GDM1 (cell line): ENCODE measurements at regions not wholly inside any gene's neighbourhood (a gene's known extent, or its start where the extent isn't known, plus 50 kb on each side); places are given as distances from the start of the nearest gene placed in this dataset.

Experiments used
- DNase-seq: peaks from one replicate; lab custom pipeline; 2025; lab: John Stamatoyannopoulos, UW

DNA sequence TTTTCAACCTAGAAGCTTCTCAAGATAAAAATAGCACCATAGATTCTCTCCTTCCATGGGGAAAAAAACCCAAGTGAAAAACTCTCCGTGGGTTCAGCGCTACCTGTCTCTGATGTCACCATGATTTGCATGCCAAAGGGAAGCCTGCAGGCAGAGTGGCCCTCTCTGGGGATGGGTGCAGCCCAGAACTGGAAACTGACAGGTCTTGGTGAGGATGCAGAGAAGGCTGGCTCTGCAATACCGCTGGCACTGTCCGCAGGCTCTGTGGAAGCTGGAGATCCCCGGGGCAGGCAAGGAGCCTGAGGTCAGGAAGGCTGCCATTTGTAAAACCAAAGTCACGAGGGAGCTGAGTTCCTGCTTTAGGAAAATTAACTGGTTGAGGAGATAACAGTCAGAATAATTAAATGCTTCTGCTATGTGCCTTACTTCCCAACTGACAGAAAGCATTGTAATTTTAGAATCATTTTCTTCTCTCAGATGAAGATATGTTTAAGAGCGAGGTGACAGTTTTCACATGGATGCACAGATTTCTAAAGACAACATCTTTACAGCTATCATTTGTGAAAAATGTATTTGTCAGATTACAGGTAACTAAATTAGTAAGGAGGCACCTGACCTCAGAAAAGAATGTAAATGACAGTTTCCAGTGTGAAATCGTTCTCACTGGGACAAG lies 731.5 kb upstream of the FZD8 start:
- no peak for DNase-seq

DNA sequence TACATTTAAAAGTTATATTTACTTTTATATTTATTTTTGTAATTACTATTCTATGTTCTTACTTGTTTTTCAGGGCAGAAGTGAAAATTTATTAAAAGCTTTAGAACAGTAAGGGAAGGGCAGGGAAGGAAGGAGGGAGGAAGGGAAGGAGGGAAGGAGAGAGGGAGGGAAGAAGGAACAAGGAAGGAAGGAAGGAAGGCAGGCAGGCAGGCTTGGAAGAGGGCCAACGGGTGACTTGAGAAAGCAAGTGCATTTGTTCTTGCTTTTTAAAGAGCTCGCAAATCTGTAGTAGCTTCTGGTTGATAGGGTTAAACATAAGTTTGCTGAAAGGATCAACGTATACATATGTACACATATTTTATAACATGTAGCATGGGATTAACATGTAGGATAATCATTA lies 725.3 kb upstream of the FZD8 start:
- DNase-seq: no peak

DNA sequence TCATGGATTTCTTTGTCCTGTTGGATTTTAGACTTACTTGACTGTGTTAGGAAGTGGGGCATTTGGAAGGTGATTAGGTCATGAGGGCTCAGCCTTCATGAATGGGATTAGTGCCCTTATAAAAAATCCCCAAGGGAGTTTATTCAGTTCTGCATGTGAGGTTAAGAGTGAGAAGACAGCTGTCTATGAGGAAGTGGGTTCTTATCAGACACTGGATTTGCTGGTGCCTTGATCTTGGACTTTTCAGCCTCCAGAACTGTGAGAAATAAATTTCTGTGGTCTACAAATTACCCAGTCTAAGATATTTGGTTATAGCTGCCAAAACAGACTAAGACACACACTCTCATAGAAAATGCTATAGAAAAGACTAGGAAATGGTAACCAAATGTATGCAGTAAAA lies 724.7 kb upstream of the FZD8 start:
- no peak for DNase-seq

DNA sequence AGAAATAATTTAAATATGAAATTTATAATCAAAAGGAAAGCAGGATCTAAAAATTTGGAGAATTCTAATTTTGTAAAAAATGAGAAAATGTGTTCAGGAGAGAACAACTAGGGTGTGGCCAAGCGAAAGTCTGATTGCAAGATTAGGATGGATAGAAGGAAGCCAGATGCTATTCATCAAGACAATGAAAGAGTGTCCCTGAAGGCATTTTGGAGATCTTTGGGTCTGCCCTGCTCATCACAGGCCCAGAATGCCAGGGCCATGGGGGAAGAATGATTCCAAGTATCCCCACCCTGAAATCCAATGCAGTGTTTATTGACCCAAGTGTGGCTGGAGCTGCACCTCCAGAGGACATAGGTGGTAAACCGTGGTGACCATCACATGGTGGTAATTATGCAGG lies 724.0 kb upstream of the FZD8 start:
- DNase-seq: no peak

DNA sequence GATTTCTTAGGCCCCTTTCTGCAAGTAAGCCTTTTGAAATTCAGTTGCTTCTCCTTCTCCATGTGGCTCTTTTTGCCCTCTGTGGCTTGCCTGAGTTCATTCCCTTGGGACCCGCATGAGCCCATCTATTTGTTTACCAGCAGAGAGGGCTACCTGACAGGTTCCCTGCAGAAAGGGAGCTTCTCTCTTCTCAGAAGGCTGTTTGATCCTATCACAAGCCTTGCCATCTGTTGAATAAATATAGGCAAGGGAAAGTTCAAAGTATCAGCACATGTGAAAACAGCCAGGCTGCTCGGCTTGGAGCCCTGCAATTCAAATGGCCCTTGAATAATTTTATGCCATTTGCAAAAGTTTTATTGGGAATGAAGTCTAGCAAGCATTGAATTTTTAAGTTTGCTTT lies 720.2 kb upstream of the FZD8 start:
- no peak for DNase-seq

DNA sequence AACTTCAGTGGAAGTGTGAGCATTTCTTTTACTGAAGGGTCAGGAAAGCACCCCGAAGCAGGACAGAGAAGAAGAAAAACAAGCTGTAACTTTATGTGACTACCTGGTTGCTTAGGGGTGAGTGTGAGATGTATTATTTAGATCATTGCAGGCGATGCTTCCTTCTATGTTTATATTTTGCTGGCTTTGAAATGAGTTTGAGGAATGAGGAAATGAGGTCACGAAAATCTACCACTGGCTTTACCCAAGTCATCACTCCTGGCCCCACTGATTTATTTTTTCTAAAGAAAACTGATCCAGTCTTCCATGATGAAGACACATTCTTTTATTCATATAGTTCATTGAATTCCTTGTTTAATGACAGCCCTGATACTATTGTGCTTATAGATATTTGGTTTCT lies 716.6 kb upstream of the FZD8 start:
- no peak for DNase-seq

DNA sequence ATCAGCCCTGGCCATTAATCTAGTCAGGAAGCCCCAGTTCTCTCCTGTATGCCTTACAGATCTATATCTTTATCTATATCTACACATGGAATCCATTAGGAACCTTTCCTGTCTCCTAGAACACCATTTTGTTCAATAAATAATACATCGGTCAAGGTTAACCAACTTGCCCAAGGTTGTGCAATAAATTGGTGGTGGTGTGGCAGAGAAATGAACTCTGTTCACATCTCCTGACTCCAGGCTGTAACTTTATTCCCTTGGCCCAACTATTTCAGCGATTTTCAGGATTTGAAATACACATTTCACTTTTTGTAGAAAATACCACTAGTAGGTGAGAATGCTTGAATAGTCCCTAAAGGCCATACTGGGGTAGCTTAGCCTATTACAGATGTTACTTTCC lies 712.5 kb upstream of the FZD8 start:
- no peak for DNase-seq

DNA sequence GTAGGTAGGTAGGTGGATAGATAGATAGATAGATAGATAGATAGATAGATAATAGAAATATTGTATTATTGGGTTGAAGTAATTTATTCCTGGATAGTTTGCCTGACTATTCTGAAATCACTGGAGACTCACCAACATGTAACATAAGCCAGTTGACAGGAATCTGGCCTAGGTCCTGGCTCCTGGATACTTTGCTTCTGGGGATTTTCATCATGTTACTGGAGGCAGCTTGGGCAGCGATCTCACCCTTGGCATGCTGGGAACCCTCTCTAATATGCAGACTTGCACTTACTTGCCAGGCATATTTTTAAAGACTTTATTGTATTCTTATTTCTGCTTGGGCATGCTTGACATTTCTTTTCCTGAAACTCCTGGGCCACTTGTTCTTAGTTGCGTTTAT lies 709.1 kb upstream of the FZD8 start:
- no peak for DNase-seq

DNA sequence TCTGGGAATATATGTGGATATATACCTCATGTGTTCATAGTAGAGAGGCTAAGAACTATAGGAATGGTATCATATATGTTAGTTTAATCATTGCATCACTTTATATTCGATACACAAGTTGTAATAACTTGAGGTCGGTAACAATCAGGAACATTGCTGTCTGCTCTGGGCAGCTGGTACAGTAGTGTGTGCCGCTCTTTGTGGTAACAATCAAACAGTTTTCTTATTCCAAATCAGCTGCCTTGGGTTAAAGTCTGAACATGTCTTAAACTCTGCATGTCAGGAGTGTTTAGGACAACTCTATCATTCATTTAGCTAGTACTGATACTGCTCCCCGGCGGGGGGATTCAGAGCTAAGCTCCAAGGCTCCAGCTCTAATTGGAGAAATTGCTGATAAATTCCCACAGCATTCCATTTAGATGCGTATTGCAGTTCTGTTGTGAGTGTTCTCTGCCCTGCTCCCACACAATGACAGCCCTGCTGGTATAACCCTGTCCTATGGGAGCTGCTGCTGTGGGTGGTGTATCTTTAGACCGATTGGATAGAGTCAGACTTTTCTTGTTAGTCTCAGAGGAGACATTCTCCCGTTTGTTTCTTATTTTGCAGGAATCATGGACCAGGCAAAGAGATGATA lies 707.5 kb upstream of the FZD8 start:
- DNase-seq: no peak

DNA sequence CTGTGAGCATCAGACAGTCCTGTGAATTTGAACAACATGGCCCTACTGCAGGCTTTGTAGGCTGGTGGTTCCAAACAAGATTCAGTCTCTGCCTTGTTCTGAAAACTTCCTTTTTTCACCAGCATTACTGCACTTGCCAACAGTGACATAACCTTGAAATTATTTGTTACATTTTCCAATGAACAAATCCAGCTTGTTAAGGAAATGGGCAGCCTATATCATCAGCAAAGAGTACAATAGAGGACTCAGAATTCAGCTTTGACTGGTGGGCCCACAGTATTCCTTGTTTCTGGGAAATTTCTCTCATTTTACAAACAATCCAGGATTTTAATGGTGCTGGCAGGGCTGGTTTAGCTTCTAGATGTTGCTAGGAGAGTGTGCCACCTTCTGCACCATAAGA lies 703.7 kb upstream of the FZD8 start:
- no peak for DNase-seq

DNA sequence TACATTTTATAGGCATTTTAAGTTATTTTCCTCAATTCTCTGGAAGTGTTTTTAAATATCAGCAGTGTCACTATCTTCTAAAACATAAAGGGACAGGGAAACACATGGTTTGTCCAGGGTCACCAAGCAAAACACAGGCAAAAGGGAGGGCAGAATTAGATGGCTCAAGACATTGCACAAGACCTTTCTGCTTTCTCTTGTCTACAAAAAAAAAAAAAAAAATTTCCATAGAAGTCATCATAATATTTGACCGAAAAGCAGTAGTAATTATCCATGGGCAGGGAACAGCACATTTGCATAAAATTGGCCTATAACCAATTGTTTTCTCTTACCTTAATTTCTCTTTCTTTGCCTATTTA lies 703.1 kb upstream of the FZD8 start:
- DNase-seq: no peak

DNA sequence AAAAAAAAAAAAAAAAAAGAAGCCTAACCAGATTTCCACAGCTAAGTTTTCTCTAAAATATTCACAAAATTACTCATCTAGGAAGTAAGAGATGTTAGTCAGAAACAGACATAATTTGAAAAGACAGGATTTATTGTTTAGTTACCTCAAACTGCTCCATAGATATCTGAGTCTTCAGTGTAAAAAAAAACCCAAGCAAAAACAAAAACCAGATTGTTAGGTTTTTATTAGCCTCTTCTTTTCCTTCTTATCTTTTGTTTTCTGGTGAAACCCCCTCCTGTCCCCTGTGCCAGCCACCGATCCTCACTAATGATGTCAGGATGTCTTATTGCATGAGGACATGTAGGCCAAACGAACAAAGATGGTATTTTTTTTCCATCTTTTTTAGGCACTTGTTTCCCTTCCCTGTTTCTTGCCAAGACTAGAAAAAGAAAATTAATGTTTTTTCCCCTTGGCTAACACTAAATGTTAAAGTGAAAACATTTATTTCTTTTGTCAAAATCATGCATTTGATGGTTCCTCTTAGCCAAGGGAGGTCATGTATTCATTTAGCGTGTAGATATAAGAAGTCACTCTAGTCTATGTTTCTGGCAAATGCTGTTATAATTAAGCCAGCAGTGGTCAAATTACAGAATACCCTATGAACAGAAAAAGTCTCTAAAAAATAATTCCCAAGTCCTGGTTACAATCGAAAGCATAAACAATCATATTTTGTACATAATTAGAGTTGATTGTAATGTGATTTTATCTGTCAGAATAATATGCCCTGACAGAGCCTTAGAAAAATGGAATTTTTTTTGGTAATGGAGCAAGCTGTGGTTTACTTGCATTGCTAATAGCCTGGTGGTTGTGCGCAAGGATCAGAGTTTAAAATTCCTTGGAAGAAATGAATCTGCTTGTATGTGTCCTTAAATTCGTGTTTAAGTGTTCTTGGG lies 702.4 kb upstream of the FZD8 start:
- no peak for DNase-seq

DNA sequence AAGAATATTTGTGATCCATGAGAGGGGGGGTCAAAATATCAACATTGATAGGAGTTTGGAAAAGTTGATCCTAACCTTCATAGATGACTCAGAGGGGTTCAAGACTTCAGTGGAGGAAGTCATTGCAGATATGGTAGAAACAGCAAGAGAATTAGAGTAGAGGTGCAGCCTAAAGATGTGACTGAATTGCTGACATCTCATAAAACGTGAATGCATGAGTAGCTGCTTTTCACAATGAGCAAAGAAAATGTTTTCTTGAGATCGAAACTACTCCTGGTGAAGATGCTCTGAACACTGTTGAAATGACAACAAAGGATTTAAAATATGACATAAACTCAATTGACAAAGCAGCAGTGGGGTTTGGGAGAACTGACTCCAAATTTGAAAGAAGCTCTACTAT lies 700.7 kb upstream of the FZD8 start:
- DNase-seq: no peak

DNA sequence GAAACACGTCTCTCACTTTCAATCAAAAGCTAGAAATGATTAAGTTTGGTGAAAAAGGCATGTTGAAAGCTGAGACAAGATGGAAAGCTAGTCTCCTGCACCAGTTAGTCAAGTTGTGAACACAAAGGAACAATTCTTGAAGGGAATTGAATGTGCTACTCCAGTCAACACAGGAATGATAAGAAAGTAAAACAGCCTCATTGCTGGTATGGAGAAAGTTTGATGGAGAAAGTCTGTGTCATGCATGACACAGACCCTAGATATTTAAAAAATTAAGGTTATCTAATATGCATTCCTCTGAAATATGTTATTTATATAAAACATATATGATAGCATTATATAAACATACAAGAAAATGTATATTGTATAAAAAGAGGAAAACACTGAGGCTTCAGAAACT lies 699.4 kb upstream of the FZD8 start:
- no peak for DNase-seq

DNA sequence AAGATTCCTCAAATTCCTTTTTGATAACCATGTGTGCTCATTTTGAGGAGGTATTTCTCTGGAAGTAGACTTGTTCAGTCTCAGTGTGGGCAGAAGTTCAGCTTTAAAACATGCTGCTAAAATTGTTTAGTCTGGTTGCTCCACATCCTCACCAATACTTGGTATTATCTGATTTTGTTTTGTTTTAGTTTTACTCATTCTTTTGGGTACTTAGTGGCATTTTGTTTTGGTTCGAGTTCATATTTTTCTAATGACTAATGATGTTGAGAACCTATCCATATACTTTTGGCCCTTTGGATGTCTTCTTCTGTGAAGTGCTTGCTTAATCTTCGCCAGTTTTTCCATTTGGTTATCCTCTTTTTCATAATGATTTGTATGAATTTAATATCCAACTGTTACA lies 694.2 kb upstream of the FZD8 start:
- DNase-seq: no peak

DNA sequence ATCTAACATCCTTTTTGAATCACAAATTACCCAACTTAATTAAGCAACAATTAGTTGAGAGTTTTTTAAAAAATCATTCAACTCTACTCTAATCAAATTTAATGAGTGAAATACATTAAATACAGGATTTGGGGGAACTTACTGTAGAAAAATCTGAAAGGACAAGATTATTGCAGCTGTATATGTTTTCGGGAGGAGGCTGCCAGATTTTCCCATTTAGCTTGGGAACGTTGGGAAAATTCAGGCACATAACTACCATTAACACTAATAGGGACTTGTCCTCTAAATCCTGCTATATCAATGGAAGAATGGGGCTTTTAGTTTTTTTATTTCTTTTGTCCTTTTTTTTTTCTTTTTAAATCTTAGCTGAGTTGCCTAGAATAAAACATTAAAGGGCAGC lies 691.4 kb upstream of the FZD8 start:
- no peak for DNase-seq

DNA sequence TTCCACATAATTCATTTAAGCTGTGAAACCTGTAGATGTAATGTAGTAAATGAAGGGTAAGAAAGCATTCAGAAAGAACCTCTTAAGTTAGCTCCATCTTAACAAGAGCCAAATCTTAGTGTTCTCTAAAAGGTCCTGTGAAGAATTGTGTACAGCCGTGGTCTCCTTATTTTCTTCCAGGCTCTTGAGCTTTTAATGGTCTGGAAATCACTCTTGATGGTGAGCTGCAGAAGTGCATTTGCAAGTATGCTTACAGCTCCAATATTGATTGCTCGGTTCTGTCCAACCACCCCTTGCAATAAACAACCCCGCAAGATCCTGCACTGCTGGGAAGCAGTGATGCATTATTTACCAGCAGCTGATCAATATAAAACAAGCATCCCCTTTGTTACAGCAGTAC lies 690.8 kb upstream of the FZD8 start:
- no peak for DNase-seq

DNA sequence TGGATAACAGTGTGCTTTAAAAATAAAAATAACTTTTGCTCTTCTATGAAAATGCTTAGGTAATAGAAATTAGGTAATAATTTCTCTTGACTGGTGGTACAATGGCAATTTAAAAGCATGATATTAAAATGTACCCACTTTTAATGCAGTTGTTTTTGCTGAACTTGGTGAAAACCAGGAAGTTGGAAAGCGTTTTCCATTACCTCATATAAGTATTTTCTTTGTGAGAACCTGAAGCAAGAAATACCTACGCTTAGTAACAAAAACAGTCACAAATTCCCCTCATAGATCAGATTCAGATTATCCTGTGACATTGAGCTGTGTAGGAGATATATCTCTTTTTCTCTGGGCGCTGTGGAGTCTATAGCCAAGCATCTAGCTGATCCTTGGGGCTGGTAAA lies 689.0 kb upstream of the FZD8 start:
- DNase-seq: no peak

DNA sequence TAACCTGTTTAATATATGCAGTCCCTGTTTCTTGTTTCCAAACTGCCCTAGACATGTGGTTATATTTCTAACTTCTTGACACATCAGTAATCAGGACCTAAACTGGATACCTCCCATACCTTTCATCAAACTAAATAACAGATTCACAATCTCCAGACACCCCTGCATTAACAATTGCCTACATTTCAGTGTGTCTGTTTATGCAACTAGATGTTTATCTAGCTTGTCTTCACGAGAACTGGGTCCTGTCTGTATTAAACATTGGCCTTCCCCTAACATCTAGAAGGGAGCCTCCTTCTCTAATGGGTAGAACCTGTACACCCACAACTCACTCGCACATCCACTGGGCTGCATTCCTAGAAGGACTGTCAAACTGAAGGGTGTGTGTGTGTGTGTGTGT lies 683.7 kb upstream of the FZD8 start:
- no peak for DNase-seq

DNA sequence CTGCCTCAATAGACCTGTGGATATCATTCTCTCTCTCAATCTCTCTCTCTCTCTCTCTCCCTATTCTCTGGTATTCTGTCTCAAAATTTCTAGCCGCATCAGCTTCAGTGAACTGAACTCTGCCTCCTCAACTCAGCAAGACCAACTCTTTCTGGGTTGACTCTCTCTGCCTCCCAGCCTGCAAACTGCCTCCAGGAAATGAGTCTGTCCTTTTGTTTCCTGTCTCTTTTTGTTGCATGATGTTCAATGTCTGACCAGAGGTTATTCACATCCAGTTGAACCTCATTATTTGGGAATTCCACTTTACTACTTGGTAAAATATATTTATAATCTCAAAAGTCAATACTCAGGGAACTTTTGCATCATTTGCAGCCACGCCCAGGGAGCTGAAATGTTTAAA lies 682.7 kb upstream of the FZD8 start:
- no peak for DNase-seq

DNA sequence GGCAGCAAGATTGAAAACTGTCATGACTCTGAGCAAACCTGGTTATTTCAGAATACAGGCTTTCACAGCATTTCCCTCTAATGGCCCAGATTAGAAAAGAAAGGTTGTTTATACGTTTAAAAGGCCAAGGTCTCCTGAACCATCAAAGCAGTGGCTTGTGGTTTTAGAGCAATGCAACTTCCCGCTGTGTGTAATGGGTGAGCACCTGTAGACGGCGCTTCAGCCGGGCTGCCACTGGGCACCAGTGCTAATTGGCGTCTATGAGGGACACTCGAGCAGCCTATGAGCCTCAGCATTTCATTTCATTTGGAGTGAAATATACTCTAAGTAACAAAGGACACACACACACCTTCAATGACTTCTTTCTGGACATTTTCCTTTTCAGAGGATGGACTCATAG lies 671.0 kb upstream of the FZD8 start:
- no peak for DNase-seq

DNA sequence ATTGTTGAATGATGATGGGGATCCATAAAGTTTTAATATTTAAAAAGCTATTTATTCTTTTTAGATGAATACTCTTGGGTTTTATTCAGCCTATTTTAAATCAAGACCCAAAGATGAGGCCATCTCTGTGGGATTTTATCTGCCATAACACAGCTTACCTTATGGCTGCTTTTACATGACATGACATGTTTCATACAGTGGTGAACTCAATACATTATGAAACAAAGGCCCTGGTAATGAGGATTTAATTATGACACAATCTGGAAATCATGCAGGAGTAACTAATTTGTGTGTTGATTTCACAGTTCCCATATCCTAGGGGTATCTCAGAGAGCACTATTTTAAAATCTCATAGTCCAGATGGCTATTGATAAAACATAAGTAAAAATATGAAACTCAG lies 661.8 kb upstream of the FZD8 start:
- DNase-seq: no peak

DNA sequence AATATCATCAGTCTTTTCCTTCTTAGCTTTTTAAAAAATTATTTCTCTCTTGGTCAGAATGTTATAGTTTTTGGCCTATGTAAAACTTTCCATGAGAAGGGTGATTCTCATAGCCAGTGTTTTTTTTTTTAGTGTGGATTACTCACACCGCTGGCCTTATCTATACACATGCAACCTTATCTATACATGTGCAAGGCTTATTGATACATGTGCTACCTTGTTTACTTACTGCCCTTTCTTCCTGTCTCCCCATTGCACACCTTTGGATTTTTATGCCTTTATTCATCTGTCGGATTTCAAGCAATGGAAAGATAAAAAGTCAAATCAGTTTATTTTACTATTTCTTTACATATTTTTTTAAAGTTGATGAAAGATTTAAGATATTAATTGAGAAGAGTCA lies 660.0 kb upstream of the FZD8 start:
- DNase-seq: no peak
